ENCODE measurements at regions not wholly inside any gene's neighbourhood (a gene's known extent, or its start where the extent isn't known, plus 50 kb on each side); places are given as distances from the start of the nearest gene placed in this dataset.
A peak's percentile ranks its signal among the peaks of the same experiment; 100 is the strongest.

DNA sequence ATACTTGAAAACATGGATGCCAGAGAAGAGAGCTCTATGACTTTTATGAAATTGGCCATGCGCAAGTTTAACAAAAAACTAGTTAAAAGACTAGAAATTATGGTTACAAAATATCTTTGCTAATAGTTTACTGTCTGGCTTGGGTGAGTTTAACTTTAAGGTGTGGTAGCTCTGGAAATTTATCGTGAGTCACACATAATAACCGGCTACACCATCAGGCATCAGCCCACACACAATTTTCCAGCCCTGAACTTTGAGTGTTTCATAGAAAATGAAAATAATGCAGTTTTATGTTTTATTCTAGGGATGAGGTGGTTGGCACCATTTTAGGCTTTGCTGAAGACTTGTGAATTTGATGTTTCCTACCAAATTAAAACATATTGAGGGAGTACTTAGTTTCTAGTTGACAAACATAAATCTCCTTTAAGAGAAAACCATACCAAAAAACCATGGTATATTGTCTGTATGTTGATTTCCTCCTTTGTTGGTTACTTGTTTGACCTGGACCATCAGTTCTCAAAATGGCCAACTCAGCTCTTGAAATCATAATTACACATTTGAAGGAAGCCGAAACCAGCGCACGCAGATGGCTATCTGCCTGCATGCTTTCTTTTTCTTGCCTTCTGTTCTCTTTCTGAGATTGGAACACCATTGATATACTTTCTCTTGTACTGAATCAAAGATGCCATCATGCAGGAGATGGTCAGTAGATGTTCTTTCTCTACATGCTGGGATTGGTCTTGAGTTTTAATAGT lies 125.1 kb downstream of the AKAP11 start:
- Histone ChIP-seq H3K27ac (ENCODE audit: insufficient read depth, low read depth, low read length, poor library complexity, severe bottlenecking) (no peak overlapping the region), H3K9me3 (ENCODE audit: control insufficient read depth, low read length) (no peaks in the 10 kb centered on the region), H3K4me1 (ENCODE audit: control insufficient read depth, insufficient read depth, low read length) (no peaks in the 10 kb centered on the region), H3K27me3 (ENCODE audit: control insufficient read depth, insufficient read depth, low read length, poor library complexity, severe bottlenecking) (no peaks in the 10 kb centered on the region), H3K36me3 (ENCODE audit: control insufficient read depth, insufficient read depth, low read length) (no peaks in the 10 kb centered on the region), H3K4me3 (ENCODE audit: insufficient read depth, low read depth, low read length) (no peak overlapping the region)
- 89 to 90% methylated on average over 4 to 6 of the region's 6 CpGs for WGBS, 2 experiments

DNA sequence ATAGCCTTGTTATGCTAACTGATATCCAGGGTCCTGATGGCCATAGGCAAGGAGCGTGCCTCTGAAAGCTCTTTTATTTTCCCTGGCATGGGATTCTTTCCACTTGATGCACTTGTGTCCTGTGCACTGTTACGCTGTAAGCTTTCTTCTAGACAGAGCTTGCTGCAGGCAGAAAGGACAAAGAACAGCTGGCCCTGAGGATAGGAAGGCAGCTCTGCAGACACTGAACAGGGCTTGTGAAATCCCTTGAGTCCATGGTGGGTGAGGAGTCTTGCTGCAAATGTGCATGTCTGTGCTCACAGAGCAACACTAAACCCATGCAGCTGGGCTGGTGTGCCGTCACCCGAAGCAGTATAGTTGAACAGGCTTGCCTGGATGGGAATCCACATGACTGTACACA lies 126.6 kb downstream of the AKAP11 start:
- no peaks in the 10 kb centered on the region for H3K4me1 ChIP-seq (ENCODE audit: control insufficient read depth, insufficient read depth, low read length)
- no peaks in the 10 kb centered on the region for H3K27me3 ChIP-seq (ENCODE audit: control insufficient read depth, insufficient read depth, low read length, poor library complexity, severe bottlenecking)
- no peaks in the 10 kb centered on the region for H3K9me3 ChIP-seq (ENCODE audit: control insufficient read depth, low read length)
- H3K4me3 ChIP-seq (ENCODE audit: insufficient read depth, low read depth, low read length) = no peak overlapping the region
- H3K27ac ChIP-seq (ENCODE audit: insufficient read depth, low read depth, low read length, poor library complexity, severe bottlenecking) = peak overlapping the region; percentile 45
- H3K36me3 ChIP-seq (ENCODE audit: control insufficient read depth, insufficient read depth, low read length) = no peaks in the 10 kb centered on the region
- 82 to 86% methylated on average over 4 of the region's 4 CpGs for WGBS, 2 experiments

DNA sequence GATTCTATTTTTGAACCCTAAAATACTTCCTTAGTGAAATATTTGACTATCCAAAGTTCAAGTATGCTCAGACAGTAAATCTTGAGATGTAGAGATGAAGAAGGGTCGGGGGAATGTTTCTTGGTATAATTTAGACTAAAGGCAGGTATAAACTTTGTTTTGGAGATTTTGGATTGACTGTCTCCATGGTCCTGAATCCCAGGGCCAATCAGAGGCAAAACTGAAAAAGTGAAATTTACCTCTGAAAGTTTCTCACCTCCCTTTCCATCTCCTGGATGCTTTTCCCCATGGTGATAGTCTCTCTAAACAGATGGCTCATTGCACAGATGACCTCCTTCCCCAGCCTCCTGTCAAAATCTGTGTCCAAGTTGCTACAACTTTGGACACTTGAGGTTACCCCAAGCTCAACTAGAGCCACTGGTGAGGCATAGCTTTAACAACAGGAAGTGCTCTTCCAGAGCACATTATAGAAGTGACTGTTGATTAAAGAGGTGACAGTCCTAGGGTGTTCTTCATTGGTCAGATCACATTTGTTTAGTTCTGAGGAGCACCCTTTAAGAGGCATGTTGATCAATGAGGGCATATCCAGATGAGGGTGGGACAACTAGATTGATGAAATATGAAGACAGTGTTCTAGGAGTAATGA lies 128.4 kb downstream of the AKAP11 start:
- WGBS, 2 experiments = 88 to 89% methylated on average over 1 of the region's 1 CpG

DNA sequence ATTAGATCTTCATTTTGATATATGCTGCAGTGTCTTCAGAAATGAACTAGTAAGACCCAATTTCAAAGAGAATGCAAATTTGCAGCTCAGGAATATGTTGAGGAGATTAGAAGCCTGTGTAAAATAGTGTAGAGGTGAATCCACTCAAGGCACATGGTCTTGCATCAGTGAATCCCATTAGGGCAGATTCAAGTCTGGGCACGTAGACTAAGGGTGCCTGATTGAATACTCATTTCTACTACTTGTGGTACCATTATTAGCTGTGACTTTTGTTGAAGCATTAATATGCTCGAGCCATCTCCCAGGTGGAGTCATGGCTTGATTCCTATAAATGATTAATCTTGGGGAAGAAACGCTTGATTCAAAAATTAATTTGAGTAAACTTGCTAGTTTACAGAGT lies 129.4 kb downstream of the AKAP11 start:
- no peaks in the 10 kb centered on the region for H3K36me3 ChIP-seq (ENCODE audit: control insufficient read depth, insufficient read depth, low read length)
- H3K9me3 ChIP-seq (ENCODE audit: control insufficient read depth, low read length) = no peaks in the 10 kb centered on the region
- WGBS, 2 experiments = 92 to 94% methylated on average over 3 of the region's 3 CpGs
- H3K27ac ChIP-seq (ENCODE audit: insufficient read depth, low read depth, low read length, poor library complexity, severe bottlenecking) = no peak overlapping the region
- no peak overlapping the region for H3K4me3 ChIP-seq (ENCODE audit: insufficient read depth, low read depth, low read length)
- no peaks in the 10 kb centered on the region for H3K27me3 ChIP-seq (ENCODE audit: control insufficient read depth, insufficient read depth, low read length, poor library complexity, severe bottlenecking)
- no peaks in the 10 kb centered on the region for H3K4me1 ChIP-seq (ENCODE audit: control insufficient read depth, insufficient read depth, low read length)

More for the DNA sequence above, 128.4 kb downstream of the AKAP11 start:
- Histone ChIP-seq H3K36me3 (ENCODE audit: control insufficient read depth, insufficient read depth, low read length) (no peaks in the 10 kb centered on the region), H3K27me3 (ENCODE audit: control insufficient read depth, insufficient read depth, low read length, poor library complexity, severe bottlenecking) (no peaks in the 10 kb centered on the region), H3K9me3 (ENCODE audit: control insufficient read depth, low read length) (no peaks in the 10 kb centered on the region), H3K4me1 (ENCODE audit: control insufficient read depth, insufficient read depth, low read length) (no peaks in the 10 kb centered on the region), H3K4me3 (ENCODE audit: insufficient read depth, low read depth, low read length) (no peak overlapping the region), H3K27ac (ENCODE audit: insufficient read depth, low read depth, low read length, poor library complexity, severe bottlenecking) (no peak overlapping the region)

DNA sequence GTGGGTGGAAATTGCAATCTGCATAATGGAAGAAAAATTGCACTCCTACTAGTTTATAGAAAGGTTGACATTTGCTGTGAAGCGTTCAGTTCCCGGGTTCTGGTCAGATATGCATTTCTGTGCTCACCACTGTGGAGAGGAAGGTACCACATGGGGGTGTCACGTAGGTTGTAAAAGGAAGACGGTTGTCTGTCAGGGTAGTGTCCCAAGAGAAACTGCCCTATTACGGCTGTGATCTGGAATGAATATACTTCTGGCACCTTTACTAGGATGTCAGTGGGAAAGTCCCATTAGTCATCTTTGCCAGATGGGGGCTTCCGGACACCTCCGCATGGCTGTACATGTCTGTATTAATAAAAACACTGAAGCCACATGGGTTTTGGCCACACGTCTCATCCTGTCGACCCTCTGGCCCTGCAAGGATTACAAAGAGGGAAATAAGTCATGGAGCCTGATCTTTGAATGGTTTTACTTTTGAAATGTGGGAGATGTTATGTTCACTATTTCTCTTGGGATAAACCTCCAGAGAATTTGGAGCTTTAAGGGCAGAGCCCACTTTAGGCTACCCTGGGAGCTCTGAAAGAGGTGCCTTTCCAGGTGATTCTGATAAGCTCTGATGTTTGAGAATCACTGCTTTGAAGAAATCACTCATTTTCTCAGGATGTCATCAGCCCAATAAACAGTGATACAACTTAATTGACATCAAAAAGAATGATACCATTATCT lies 133.9 kb downstream of the AKAP11 start:
- H3K27me3 ChIP-seq (ENCODE audit: control insufficient read depth, insufficient read depth, low read length, poor library complexity, severe bottlenecking) = no peaks in the 10 kb centered on the region
- no peaks in the 10 kb centered on the region for H3K4me1 ChIP-seq (ENCODE audit: control insufficient read depth, insufficient read depth, low read length)
- WGBS, 2 experiments = 93 to 94% methylated on average over 9 of the region's 9 CpGs
- H3K9me3 ChIP-seq (ENCODE audit: control insufficient read depth, low read length) = no peaks in the 10 kb centered on the region
- H3K36me3 ChIP-seq (ENCODE audit: control insufficient read depth, insufficient read depth, low read length) = no peaks in the 10 kb centered on the region
- H3K27ac ChIP-seq (ENCODE audit: insufficient read depth, low read depth, low read length, poor library complexity, severe bottlenecking) = no peak overlapping the region
- H3K4me3 ChIP-seq (ENCODE audit: insufficient read depth, low read depth, low read length) = no peak overlapping the region

DNA sequence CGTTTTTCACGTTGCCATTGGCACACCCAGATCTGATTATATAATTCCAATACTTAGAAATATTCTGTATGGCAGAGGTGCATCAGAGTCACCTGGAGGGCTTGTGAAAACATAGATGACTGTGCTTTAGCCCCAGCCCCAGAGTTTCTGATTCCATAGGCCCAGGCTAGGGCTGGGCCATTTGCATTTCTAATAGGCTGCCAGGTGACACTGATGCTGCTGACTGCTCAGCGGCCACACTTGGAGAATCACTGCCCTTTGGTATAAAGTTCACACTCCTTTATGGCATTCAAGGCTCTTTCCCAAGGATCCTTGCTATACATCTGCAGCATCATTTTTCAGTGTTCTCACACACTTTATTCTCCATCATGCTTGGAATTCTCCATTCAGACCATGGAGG lies 137.1 kb downstream of the AKAP11 start:
- WGBS, 2 experiments = 84 to 85% methylated on average over 3 of the region's 3 CpGs
- no peaks in the 10 kb centered on the region for H3K36me3 ChIP-seq (ENCODE audit: control insufficient read depth, insufficient read depth, low read length)
- no peaks in the 10 kb centered on the region for H3K4me1 ChIP-seq (ENCODE audit: control insufficient read depth, insufficient read depth, low read length)
- no peak overlapping the region for H3K27ac ChIP-seq (ENCODE audit: insufficient read depth, low read depth, low read length, poor library complexity, severe bottlenecking)
- no peaks in the 10 kb centered on the region for H3K27me3 ChIP-seq (ENCODE audit: control insufficient read depth, insufficient read depth, low read length, poor library complexity, severe bottlenecking)
- H3K9me3 ChIP-seq (ENCODE audit: control insufficient read depth, low read length) = no peaks in the 10 kb centered on the region
- no peak overlapping the region for H3K4me3 ChIP-seq (ENCODE audit: insufficient read depth, low read depth, low read length)

DNA sequence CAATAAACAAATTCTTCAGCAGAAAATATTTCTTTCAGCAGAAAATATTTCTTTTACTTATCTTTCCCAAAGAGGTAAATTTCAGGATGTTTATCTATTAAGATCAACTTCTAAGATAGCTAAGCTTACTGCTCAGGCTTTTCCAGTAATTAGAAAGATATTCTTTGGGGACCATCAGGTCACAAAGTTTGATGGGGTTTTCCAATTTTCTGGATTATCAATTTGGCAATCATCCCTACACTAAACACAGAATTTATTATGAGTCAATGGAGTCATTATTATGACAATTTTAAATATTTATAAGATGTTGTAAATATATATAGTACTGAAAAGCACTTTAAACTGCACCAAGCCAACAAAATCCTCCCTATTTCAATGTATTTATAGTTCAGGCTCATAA lies 137.6 kb downstream of the AKAP11 start:
- H3K27ac ChIP-seq (ENCODE audit: insufficient read depth, low read depth, low read length, poor library complexity, severe bottlenecking) = no peak overlapping the region
- H3K36me3 ChIP-seq (ENCODE audit: control insufficient read depth, insufficient read depth, low read length) = no peaks in the 10 kb centered on the region
- H3K9me3 ChIP-seq (ENCODE audit: control insufficient read depth, low read length) = no peaks in the 10 kb centered on the region
- H3K27me3 ChIP-seq (ENCODE audit: control insufficient read depth, insufficient read depth, low read length, poor library complexity, severe bottlenecking) = no peaks in the 10 kb centered on the region
- no peak overlapping the region for H3K4me3 ChIP-seq (ENCODE audit: insufficient read depth, low read depth, low read length)
- H3K4me1 ChIP-seq (ENCODE audit: control insufficient read depth, insufficient read depth, low read length) = no peaks in the 10 kb centered on the region

DNA sequence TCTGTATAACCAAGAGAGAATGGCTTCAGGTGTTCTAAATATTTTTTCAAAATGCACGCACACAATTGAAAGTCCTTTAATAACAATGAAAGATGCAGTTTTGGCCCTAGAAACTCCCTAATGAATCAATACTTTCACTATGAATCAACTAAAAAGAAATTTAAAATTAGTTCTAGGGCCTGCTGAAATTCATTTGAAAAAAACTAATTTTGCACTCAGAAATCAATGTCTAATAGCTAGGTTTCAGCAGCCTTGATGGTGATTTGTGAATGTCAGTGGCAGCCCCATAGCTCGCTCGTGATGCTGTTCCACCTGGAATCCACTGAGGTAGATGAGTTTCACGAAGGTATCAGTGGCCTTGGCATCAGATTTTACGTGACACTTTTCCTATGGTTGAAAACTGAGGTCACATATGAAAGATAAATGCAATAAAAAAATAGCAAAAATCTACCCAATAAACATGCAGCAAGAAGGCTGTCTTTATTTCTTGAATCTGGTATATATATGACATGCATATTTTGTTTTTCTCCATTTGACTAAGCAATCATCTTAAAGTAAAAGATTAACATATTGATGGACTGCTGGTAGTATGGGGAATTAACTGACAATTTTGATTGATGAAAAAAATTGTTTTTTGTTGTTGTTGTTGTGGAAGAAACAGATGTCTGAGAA lies 141.0 kb downstream of the AKAP11 start:
- WGBS, 2 experiments = 93 to 96% methylated on average over 3 to 5 of the region's 5 CpGs
- no peaks in the 10 kb centered on the region for H3K27me3 ChIP-seq (ENCODE audit: control insufficient read depth, insufficient read depth, low read length, poor library complexity, severe bottlenecking)
- no peaks in the 10 kb centered on the region for H3K4me1 ChIP-seq (ENCODE audit: control insufficient read depth, insufficient read depth, low read length)
- no peaks in the 10 kb centered on the region for H3K9me3 ChIP-seq (ENCODE audit: control insufficient read depth, low read length)
- H3K36me3 ChIP-seq (ENCODE audit: control insufficient read depth, insufficient read depth, low read length) = no peaks in the 10 kb centered on the region
- no peak overlapping the region for H3K27ac ChIP-seq (ENCODE audit: insufficient read depth, low read depth, low read length, poor library complexity, severe bottlenecking)
- H3K4me3 ChIP-seq (ENCODE audit: insufficient read depth, low read depth, low read length) = no peak overlapping the region

DNA sequence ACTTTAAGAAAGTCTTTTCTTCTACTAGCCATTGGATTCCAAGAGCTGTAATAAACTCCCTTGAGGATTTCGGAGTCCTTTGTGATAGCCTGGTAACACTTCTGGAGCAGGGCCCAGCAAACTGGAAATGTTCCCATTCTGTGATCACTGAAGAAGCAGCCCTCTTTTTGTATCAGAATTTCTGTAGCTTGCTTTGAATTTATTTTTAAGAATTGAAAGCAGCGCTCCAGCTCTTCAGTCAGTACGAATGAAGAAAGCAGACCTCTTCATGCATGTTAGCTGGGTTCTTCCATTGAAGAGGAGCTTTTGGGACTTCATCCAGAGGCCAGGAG lies 141.5 kb downstream of the AKAP11 start:
- Histone ChIP-seq H3K27me3 (ENCODE audit: control insufficient read depth, insufficient read depth, low read length, poor library complexity, severe bottlenecking) (no peaks in the 10 kb centered on the region), H3K4me1 (ENCODE audit: control insufficient read depth, insufficient read depth, low read length) (no peaks in the 10 kb centered on the region), H3K36me3 (ENCODE audit: control insufficient read depth, insufficient read depth, low read length) (no peaks in the 10 kb centered on the region), H3K27ac (ENCODE audit: insufficient read depth, low read depth, low read length, poor library complexity, severe bottlenecking) (no peak overlapping the region), H3K4me3 (ENCODE audit: insufficient read depth, low read depth, low read length) (no peak overlapping the region), H3K9me3 (ENCODE audit: control insufficient read depth, low read length) (no peaks in the 10 kb centered on the region)
- WGBS, 2 experiments = 95% methylated on average over 3 of the region's 3 CpGs

DNA sequence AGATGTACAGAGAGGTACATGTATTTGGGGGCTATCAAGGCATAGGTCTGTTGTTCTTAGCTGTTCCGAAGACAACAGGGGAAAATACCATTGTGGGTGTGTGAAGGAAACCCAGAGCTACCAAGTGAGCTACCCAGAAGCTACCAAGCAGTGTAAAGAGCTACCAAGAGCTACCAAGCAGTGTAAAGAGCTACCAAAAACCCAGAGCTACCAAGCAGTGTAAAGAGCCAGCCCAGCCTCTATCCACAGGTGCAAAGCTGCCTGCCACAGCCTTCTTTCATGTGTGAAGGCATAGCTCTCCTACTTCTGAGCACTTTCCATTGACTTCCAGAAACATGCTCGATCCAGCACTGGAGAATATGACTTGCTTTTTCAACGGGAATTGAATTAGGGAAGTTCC lies 145.7 kb downstream of the AKAP11 start:
- H3K27me3 ChIP-seq (ENCODE audit: control insufficient read depth, insufficient read depth, low read length, poor library complexity, severe bottlenecking) = no peaks in the 10 kb centered on the region
- 98 to 99% methylated on average over 2 to 3 of the region's 3 CpGs for WGBS, 2 experiments
- no peak overlapping the region for H3K4me3 ChIP-seq (ENCODE audit: insufficient read depth, low read depth, low read length)
- H3K27ac ChIP-seq (ENCODE audit: insufficient read depth, low read depth, low read length, poor library complexity, severe bottlenecking) = no peak overlapping the region
- no peaks in the 10 kb centered on the region for H3K36me3 ChIP-seq (ENCODE audit: control insufficient read depth, insufficient read depth, low read length)
- no peaks in the 10 kb centered on the region for H3K9me3 ChIP-seq (ENCODE audit: control insufficient read depth, low read length)
- no peaks in the 10 kb centered on the region for H3K4me1 ChIP-seq (ENCODE audit: control insufficient read depth, insufficient read depth, low read length)
